ENCODE measurements at regions not wholly inside any gene's neighbourhood (a gene's known extent, or its start where the extent isn't known, plus 50 kb on each side); places are given as distances from the start of the nearest gene placed in this dataset.

DNA sequence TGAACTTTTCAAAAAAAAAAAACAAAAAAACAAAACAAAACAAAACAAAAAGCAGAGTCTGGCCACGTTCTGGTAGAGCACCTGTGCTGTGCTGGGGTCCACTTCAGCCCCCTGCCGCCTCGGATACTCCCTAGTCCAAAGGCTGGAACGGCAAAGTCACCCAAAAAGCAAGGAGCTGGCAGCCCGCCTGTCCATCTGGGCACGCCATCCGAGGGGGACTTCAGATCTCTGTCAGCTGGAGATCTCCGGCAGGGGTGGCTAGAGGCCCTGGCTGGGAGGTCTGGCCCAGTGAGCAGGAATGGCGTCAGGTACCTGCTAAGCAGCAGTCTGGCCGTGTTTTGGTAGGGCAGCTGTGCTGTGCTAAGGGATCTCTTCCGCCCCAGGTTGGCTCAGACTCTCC is 152.3 kb upstream of the ZNF516 start:
- no peak for DNase-seq
- Histone ChIP-seq H3K9me3 (replicated peaks in 1 of 3) (no peaks in the 10 kb centered on the region), H3K4me1 (replicated peaks in 1 of 2) (no peaks in the 10 kb centered on the region), H3K4me3 (no peak overlapping the region), H3K27me3 (peaks cover 3% of the 10 kb centered on the region), H3K36me3 (replicated peaks in 1 of 2) (no peaks in the 10 kb centered on the region), H3K27ac (no peak overlapping the region)
- TF ChIP-seq, protein P1, sequence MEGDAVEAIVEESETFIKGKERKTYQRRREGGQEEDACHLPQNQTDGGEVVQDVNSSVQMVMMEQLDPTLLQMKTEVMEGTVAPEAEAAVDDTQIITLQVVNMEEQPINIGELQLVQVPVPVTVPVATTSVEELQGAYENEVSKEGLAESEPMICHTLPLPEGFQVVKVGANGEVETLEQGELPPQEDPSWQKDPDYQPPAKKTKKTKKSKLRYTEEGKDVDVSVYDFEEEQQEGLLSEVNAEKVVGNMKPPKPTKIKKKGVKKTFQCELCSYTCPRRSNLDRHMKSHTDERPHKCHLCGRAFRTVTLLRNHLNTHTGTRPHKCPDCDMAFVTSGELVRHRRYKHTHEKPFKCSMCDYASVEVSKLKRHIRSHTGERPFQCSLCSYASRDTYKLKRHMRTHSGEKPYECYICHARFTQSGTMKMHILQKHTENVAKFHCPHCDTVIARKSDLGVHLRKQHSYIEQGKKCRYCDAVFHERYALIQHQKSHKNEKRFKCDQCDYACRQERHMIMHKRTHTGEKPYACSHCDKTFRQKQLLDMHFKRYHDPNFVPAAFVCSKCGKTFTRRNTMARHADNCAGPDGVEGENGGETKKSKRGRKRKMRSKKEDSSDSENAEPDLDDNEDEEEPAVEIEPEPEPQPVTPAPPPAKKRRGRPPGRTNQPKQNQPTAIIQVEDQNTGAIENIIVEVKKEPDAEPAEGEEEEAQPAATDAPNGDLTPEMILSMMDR (IDR thresholded peaks at IDR 0.05): no peak
- no peak for TF ChIP-seq POLR2A (IDR thresholded peaks at IDR 0.05)
- intact Hi-C loops (cut with DNase I): no loop called here
- WGBS, 4 donors: 75 to 84% (median 80%) methylated on average over 8 to 11 of the region's 11 CpGs

DNA sequence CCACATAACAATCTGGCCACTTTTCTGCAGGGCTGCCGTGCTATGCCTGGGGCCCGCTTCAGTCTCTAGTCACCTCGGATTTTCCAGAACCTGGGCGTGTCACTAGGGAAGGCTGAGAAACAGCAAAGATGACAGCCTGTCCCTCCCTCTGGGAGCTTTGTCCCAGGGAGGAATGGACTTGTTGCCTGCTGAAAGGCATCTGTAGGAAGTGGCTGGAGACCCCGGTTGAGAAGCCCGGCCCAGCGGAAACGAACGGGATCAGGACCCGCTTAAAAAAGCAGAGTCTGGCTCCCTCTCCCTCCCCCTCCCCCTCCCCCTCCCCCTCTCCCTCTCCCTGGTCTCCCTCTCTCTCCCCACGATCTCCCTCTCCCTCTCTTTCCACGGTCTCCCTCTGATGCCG is 149.5 kb upstream of the ZNF516 start:
- no peaks in the 10 kb centered on the region for H3K27me3 ChIP-seq
- no peak for TF ChIP-seq POLR2A (IDR thresholded peaks at IDR 0.05)
- TF ChIP-seq, protein P1 (IDR thresholded peaks at IDR 0.05): no peak
- 83 to 89% (median 86%) methylated on average over 9 to 12 of the region's 13 CpGs for WGBS, 4 donors

DNA sequence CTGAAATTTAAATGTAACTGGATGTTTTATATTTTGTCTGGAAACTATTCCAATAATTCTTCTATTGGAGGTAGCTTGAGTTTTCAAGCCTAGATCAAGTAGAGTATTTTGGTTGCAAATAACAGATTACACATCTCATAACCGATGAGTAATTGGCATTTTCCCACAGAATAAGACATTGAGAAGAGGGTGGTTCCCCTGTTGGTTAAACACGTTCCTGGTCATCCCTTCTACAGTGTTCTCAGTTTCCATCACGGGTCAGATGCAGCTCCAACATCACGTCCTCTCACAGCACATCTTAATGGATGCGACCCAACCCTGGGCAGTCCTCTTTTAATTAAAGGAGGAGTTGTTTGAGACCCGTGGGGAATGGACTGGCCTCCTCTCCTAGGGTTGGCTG is 149.0 kb upstream of the ZNF516 start:
- 74 to 84% (median 75%) methylated on average over 3 to 6 of the region's 6 CpGs for WGBS, 4 donors
- H3K4me3 ChIP-seq: no peak overlapping the region
- no peak overlapping the region for H3K27ac ChIP-seq
- H3K4me1 ChIP-seq (replicated peaks in 1 of 2): no peaks in the 10 kb centered on the region
- intact Hi-C loops (cut with DNase I): no loop called here
- DNase-seq: no peak
- no peaks in the 10 kb centered on the region for H3K36me3 ChIP-seq (replicated peaks in 1 of 2)
- no peaks in the 10 kb centered on the region for H3K9me3 ChIP-seq (replicated peaks in 1 of 3)
- TF ChIP-seq, protein P1 (IDR thresholded peaks at IDR 0.05): no peak
- TF ChIP-seq POLR2A (IDR thresholded peaks at IDR 0.05): no peak
- no peaks in the 10 kb centered on the region for H3K27me3 ChIP-seq

More for the DNA sequence above, 149.5 kb upstream of the ZNF516 start:
- intact Hi-C loops (cut with DNase I): no loop called here
- no peaks in the 10 kb centered on the region for H3K36me3 ChIP-seq (replicated peaks in 1 of 2)
- DNase-seq: no peak
- no peak overlapping the region for H3K27ac ChIP-seq
- H3K9me3 ChIP-seq (replicated peaks in 1 of 3): no peaks in the 10 kb centered on the region
- no peak overlapping the region for H3K4me3 ChIP-seq
- no peaks in the 10 kb centered on the region for H3K4me1 ChIP-seq (replicated peaks in 1 of 2)

DNA sequence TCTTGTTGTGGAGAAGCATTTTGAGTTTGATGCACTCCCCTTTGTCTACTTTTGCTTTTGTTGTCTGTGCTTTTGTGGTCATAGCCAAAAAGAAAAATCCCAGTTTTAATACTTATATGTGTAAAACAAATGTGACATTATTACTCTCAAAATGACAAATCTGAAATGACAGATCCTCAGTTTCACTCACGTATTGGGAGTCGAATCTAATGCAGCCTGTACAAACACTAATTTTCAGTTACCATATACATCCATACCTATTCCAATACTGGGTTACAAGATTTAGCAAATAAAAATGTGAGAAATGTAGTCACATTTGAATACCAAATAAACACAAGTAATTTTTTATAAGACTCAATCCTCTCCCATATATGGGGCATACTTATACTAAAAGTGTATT is 148.2 kb upstream of the ZNF516 start:
- Histone ChIP-seq H3K27ac (no peak overlapping the region), H3K4me3 (no peak overlapping the region), H3K27me3 (no peaks in the 10 kb centered on the region), H3K4me1 (replicated peaks in 1 of 2) (no peaks in the 10 kb centered on the region), H3K9me3 (replicated peaks in 1 of 3) (no peaks in the 10 kb centered on the region), H3K36me3 (replicated peaks in 1 of 2) (no peaks in the 10 kb centered on the region)
- TF ChIP-seq POLR2A (IDR thresholded peaks at IDR 0.05): no peak
- no peak for DNase-seq
- WGBS, 4 donors: 74 to 94% (median 79%) methylated on average over 2 of the region's 2 CpGs
- intact Hi-C loops (cut with DNase I): no loop called here

DNA sequence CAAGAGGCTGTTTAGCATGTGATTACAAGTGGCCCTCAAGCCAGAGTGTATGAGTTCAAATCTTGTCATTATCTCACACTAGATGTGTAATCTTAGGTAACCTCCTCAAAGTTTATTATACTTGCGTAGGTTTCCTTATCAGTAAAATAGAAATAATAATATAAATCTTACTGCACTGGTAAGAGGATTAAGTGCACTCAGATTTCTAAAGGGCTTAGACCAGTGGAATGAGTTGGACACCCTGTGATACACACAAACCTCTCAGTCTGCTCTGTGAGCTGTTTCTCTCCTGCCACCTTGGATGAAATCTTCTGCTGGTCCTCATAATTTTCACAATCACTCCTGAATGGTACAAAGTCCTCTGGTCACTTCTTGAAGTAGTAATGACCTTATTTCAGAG is 145.4 kb upstream of the ZNF516 start:
- TF ChIP-seq, protein P1 (IDR thresholded peaks at IDR 0.05): no peak
- no peak for TF ChIP-seq POLR2A (IDR thresholded peaks at IDR 0.05)
- Histone ChIP-seq H3K27me3 (no peaks in the 10 kb centered on the region), H3K9me3 (replicated peaks in 1 of 3) (no peaks in the 10 kb centered on the region), H3K4me3 (no peak overlapping the region), H3K27ac (no peak overlapping the region), H3K36me3 (replicated peaks in 1 of 2) (no peaks in the 10 kb centered on the region), H3K4me1 (replicated peaks in 1 of 2) (no peaks in the 10 kb centered on the region)
- 74 to 87% (median 83%) methylated on average over 1 of the region's 1 CpG for WGBS, 4 donors
- intact Hi-C loops (cut with DNase I): no loop called here
- no peak for DNase-seq

Data from adrenal gland (tissue), 9 donors.